ENCODE measurements at regions not wholly inside any gene's neighbourhood (a gene's known extent, or its start where the extent isn't known, plus 50 kb on each side); places are given as distances from the start of the nearest gene placed in this dataset.

GRCh38 chr4:141352909-141353525, 132.3 kb downstream of the ZNF330 start:
- TF ChIP-seq POLR2A (IDR thresholded peaks at IDR 0.05), result no peak
- TF ChIP-seq CTCF (IDR thresholded peaks at IDR 0.05), result no peak

Data from thyroid gland (tissue), 4 donors.